Coronary artery (tissue), 2 donors: ENCODE measurements at regions not wholly inside any gene's neighbourhood (a gene's known extent, or its start where the extent isn't known, plus 50 kb on each side); places are given as distances from the start of the nearest gene placed in this dataset.

ENCODE experiments used
- DNase-seq: peaks from one replicate; pipeline ENCODE4 v3.0.0-alpha.2; 2017; ENCODE audit warnings: low spot score
- H3K27ac ChIP-seq, 2 donors: fragments of 200-600 bp; sonication (generic); one replicate each; pipeline ENCODE4 v1.5.1; 2016 to 2019
- H3K4me3 ChIP-seq: fragments of 200-600 bp; sonication (generic); 2 replicates; pipeline ENCODE4 v1.5.1; 2016; ENCODE audit warnings: mild to moderate bottlenecking, moderate library complexity
- CTCF ChIP-seq: fragments of 200-600 bp; sonication (generic); IDR thresholded peaks from one replicate; pipeline ENCODE4 v1.5.1; 2019; ENCODE audit warnings: antibody characterized with exemption

GRCh38 chr10:31659665-31660064, 269.0 kb downstream of the ARHGAP12 start:
- Histone ChIP-seq H3K27ac (no peak overlapping the region), H3K4me3 (no peak overlapping the region)
- no peak for DNase-seq
- TF ChIP-seq CTCF: no peak

- H3K27ac ChIP-seq: peak overlapping the region; percentile 38 to 57
- DNase-seq: no peak
- no peak for TF ChIP-seq CTCF
Observed at GRCh38 chr10:31657434-31657872, 271.2 kb downstream of the ARHGAP12 start.

GRCh38 chr10:31656851-31657433, 271.7 kb downstream of the ARHGAP12 start:
- peak overlapping the region; percentile 38 to 57 for H3K27ac ChIP-seq
- H3K4me3 ChIP-seq: no peak overlapping the region
- DNase-seq: no peak
- TF ChIP-seq CTCF: no peak

More at GRCh38 chr10:31657434-31657872, 271.2 kb downstream of the ARHGAP12 start:
- no peak overlapping the region for H3K4me3 ChIP-seq

GRCh38 chr10:31652038-31652437, 276.6 kb downstream of the ARHGAP12 start:
- Histone ChIP-seq H3K4me3 (no peak overlapping the region), H3K27ac (no peak overlapping the region)
- TF ChIP-seq CTCF: no peak
- DNase-seq: no peak

GRCh38 chr10:31650010-31650409, 278.6 kb downstream of the ARHGAP12 start:
- Histone ChIP-seq H3K4me3 (peak overlapping the region; percentile 63), H3K27ac (peak overlapping the region; percentile 76 to 89)
- TF ChIP-seq CTCF: no peak
- DNase-seq: peak; percentile 91

GRCh38 chr10:31648966-31649365, 279.7 kb downstream of the ARHGAP12 start:
- Histone ChIP-seq H3K4me3 (no peak overlapping the region), H3K27ac (peak overlapping the region; percentile 76 to 89)
- TF ChIP-seq CTCF: no peak
- DNase-seq: no peak

GRCh38 chr10:31647861-31648260, 280.8 kb downstream of the ARHGAP12 start:
- DNase-seq: no peak
- Histone ChIP-seq H3K27ac (no peak overlapping the region), H3K4me3 (no peak overlapping the region)
- TF ChIP-seq CTCF: no peak
